ENCODE measurements at regions not wholly inside any gene's neighbourhood (a gene's known extent, or its start where the extent isn't known, plus 50 kb on each side); places are given as distances from the start of the nearest gene placed in this dataset.
A peak's percentile ranks its signal among the peaks of the same experiment; 100 is the strongest.

DNA sequence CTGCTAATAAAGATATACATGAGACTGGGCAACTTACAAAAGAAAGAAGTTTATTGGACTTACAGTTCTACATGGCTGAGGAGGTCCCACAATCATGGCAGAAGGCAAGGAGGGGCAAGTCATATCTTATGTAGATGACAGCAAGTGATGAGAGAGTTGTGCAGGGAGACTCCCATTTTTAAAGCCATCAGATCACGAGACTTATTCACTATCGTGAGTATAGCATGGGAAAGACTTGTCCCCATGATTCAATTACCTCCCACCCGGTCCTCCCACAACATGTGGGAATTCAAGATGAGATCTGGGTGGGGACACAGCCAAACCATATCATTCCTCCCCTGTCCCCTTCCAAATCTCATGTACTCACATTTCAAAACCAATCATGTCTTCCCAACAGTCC is 50.9 kb upstream of the GRID2 start:
- peaks cover 72% of the 10 kb centered on the region for H3K27me3 Mint-ChIP-seq (ENCODE audit: low read depth)
- H3K27ac Mint-ChIP-seq: no peak overlapping the region
- DNase-seq (ENCODE audit: low spot score) (no peak), ATAC-seq (no peak)
- peaks cover 96% of the 10 kb centered on the region for H3K9me3 Mint-ChIP-seq
- peaks cover 84% of the 10 kb centered on the region for H3K36me3 Mint-ChIP-seq
- POLR2A ChIA-PET: no interaction called here
- CTCF ChIA-PET: no interaction called here
- TF ChIP-seq, protein P1, sequence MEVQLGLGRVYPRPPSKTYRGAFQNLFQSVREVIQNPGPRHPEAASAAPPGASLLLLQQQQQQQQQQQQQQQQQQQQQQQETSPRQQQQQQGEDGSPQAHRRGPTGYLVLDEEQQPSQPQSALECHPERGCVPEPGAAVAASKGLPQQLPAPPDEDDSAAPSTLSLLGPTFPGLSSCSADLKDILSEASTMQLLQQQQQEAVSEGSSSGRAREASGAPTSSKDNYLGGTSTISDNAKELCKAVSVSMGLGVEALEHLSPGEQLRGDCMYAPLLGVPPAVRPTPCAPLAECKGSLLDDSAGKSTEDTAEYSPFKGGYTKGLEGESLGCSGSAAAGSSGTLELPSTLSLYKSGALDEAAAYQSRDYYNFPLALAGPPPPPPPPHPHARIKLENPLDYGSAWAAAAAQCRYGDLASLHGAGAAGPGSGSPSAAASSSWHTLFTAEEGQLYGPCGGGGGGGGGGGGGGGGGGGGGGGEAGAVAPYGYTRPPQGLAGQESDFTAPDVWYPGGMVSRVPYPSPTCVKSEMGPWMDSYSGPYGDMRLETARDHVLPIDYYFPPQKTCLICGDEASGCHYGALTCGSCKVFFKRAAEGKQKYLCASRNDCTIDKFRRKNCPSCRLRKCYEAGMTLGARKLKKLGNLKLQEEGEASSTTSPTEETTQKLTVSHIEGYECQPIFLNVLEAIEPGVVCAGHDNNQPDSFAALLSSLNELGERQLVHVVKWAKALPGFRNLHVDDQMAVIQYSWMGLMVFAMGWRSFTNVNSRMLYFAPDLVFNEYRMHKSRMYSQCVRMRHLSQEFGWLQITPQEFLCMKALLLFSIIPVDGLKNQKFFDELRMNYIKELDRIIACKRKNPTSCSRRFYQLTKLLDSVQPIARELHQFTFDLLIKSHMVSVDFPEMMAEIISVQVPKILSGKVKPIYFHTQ (CRISPR knock-in tag; IDR thresholded peaks at IDR 0.05): peak; percentile 82
- TF ChIP-seq, protein P2, sequence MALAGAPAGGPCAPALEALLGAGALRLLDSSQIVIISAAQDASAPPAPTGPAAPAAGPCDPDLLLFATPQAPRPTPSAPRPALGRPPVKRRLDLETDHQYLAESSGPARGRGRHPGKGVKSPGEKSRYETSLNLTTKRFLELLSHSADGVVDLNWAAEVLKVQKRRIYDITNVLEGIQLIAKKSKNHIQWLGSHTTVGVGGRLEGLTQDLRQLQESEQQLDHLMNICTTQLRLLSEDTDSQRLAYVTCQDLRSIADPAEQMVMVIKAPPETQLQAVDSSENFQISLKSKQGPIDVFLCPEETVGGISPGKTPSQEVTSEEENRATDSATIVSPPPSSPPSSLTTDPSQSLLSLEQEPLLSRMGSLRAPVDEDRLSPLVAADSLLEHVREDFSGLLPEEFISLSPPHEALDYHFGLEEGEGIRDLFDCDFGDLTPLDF (CRISPR knock-in tag; IDR thresholded peaks at IDR 0.05): no peak
- TF ChIP-seq, protein P3, sequence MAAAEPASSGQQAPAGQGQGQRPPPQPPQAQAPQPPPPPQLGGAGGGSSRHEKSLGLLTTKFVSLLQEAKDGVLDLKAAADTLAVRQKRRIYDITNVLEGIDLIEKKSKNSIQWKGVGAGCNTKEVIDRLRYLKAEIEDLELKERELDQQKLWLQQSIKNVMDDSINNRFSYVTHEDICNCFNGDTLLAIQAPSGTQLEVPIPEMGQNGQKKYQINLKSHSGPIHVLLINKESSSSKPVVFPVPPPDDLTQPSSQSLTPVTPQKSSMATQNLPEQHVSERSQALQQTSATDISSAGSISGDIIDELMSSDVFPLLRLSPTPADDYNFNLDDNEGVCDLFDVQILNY (CRISPR knock-in tag; IDR thresholded peaks at IDR 0.05): no peak
- TF ChIP-seq, protein P4, sequence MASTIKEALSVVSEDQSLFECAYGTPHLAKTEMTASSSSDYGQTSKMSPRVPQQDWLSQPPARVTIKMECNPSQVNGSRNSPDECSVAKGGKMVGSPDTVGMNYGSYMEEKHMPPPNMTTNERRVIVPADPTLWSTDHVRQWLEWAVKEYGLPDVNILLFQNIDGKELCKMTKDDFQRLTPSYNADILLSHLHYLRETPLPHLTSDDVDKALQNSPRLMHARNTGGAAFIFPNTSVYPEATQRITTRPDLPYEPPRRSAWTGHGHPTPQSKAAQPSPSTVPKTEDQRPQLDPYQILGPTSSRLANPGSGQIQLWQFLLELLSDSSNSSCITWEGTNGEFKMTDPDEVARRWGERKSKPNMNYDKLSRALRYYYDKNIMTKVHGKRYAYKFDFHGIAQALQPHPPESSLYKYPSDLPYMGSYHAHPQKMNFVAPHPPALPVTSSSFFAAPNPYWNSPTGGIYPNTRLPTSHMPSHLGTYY (CRISPR knock-in tag; IDR thresholded peaks at IDR 0.05): peak; percentile 19; the same call in 1 of the 2 replicates
- TF ChIP-seq ZNF671 (CRISPR knock-in tag; IDR thresholded peaks at IDR 0.05) (peak; percentile 91), ZNF416 (CRISPR knock-in tag; IDR thresholded peaks at IDR 0.05) (peak; percentile 87; the same call in 1 of the 2 replicates)
- TF ChIP-seq, protein P5, sequence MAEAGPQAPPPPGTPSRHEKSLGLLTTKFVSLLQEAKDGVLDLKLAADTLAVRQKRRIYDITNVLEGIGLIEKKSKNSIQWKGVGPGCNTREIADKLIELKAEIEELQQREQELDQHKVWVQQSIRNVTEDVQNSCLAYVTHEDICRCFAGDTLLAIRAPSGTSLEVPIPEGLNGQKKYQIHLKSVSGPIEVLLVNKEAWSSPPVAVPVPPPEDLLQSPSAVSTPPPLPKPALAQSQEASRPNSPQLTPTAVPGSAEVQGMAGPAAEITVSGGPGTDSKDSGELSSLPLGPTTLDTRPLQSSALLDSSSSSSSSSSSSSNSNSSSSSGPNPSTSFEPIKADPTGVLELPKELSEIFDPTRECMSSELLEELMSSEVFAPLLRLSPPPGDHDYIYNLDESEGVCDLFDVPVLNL (CRISPR knock-in tag; IDR thresholded peaks at IDR 0.05; ENCODE audit: borderline replicate concordance, low read depth): no peak
- TF ChIP-seq, protein P6, sequence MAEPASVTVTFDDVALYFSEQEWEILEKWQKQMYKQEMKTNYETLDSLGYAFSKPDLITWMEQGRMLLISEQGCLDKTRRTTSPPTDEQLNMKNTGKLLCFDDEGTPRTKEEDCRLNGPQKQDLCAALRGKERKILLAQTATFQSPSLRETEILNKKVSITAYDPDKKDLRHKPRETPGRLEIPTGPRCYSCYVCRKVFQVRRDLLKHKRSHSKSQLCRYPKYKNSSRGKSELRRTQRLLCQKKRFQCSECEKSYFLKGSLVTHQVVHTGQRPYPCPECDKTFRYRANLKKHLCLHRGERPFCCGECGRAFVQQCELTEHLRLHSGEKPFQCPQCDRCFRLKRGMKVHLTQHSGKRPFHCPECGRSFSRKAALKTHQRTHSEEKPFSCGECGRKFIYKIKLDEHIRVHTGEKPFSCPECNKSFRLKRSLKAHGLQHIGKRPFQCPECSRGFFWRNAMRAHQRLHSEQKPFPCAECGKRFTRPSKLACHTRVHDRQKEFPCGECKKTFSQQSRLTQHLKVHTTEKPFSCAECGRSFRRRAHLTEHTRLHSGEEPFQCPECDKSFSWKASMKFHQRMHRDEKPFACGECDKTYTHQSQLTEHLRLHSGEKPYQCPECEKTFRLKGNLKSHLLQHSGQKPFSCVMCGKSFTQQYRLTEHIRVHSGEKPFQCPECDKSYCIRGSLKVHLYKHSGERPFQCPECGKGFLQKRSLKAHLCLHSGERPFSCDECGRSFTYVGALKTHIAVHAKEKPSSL (CRISPR knock-in tag; conservative IDR thresholded peaks at IDR 0.05): peak; percentile 62; the same call in 1 of the 2 replicates
- no peak overlapping the region for H3K4me3 Mint-ChIP-seq
- no peaks in the 10 kb centered on the region for H3K4me1 Mint-ChIP-seq

DNA sequence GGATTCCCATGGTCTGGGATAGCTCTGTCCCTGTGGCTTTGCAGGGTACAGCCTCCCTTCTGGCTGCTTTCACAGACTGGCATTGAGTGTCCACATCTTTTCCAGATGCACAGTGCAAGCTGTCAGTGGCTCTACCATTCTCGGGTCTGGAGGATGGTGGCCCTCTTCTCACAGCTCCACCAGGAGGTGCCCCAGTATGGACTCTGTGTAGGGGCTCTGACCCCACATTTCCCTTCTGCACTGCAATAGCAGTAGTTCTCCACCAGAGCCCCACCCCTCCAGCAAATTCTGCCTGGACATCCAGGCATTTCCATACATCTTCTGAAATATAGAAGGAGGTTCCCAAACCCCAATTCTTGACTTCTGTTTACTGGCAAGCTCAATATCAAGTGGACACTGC is 50.2 kb upstream of the GRID2 start:
- ChIA-PET POLR2A (interaction anchor here (1.3 kb wide), 1 partner anchor 131 kb away, joined by 3 read pairs; no protein-coding TSS in a partner anchor), CTCF (no interaction called here)
- ATAC-seq (peak; percentile 0; the same call in 1 of the 2 replicates), DNase-seq (ENCODE audit: low spot score) (no peak)
- peaks cover 91% of the 10 kb centered on the region for H3K36me3 Mint-ChIP-seq
- no peak overlapping the region for H3K4me3 Mint-ChIP-seq
- no peak overlapping the region for H3K27ac Mint-ChIP-seq
- H3K9me3 Mint-ChIP-seq: peaks cover 96% of the 10 kb centered on the region
- H3K4me1 Mint-ChIP-seq: no peaks in the 10 kb centered on the region
- peaks cover 65% of the 10 kb centered on the region for H3K27me3 Mint-ChIP-seq (ENCODE audit: low read depth)
- TF ChIP-seq ZNF416 (CRISPR knock-in tag; IDR thresholded peaks at IDR 0.05) (0 out of 2 replicates have a peak, but pooled peaks have one; percentile 6), TEAD1 (CRISPR knock-in tag; IDR thresholded peaks at IDR 0.05) (peak; percentile 43; the same call in 1 of the 2 replicates), ELF4 (CRISPR knock-in tag; IDR thresholded peaks at IDR 0.05; ENCODE audit: low read depth) (no peak), ZNF423 (CRISPR knock-in tag; IDR thresholded peaks at IDR 0.05) (no peak), OVOL2 (CRISPR knock-in tag; IDR thresholded peaks at IDR 0.05; ENCODE audit: borderline replicate concordance) (no peak), SMAD4 (CRISPR knock-in tag; IDR thresholded peaks at IDR 0.05) (peak; percentile 40; the same call in 1 of the 2 replicates), MXD4 (CRISPR knock-in tag; IDR thresholded peaks at IDR 0.05; ENCODE audit: borderline replicate concordance) (no peak), ESRRA (CRISPR knock-in tag; IDR thresholded peaks at IDR 0.05; ENCODE audit: borderline replicate concordance) (no peak)
- TF ChIP-seq, protein P7, sequence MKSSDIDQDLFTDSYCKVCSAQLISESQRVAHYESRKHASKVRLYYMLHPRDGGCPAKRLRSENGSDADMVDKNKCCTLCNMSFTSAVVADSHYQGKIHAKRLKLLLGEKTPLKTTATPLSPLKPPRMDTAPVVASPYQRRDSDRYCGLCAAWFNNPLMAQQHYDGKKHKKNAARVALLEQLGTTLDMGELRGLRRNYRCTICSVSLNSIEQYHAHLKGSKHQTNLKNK (CRISPR knock-in tag; IDR thresholded peaks at IDR 0.05): no peak
- TF ChIP-seq, protein P8, sequence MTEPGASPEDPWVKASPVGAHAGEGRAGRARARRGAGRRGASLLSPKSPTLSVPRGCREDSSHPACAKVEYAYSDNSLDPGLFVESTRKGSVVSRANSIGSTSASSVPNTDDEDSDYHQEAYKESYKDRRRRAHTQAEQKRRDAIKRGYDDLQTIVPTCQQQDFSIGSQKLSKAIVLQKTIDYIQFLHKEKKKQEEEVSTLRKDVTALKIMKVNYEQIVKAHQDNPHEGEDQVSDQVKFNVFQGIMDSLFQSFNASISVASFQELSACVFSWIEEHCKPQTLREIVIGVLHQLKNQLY (CRISPR knock-in tag; IDR thresholded peaks at IDR 0.05): no peak
- TF ChIP-seq, protein P1 (CRISPR knock-in tag; IDR thresholded peaks at IDR 0.05): peak; percentile 88
